ENCODE measurements at regions not wholly inside any gene's neighbourhood (a gene's known extent, or its start where the extent isn't known, plus 50 kb on each side); places are given as distances from the start of the nearest gene placed in this dataset.

DNA sequence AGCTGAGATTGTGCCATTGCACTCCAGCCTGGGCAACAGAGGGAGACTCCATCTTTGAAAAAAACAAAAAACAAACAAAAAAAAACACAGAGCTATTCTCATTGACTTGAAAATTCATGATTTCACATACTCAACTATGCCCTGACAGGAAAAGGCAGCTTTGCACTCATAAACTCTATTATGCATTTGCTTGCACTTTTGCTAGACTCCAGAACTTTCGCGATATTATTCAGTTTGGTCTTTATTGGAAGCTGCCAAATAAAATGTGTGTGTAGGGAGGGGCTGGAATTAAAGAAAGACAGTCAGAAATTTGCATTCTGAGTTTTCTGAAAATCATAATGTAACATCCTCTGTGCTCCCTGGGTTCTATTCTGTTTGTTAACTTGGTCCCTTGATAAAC is 635.1 kb upstream of the KLF12 start:
- H3K4me3 ChIP-seq (ENCODE audit: control insufficient read depth, low read depth, low read length) = no peak overlapping the region
- TF ChIP-seq, protein P1, sequence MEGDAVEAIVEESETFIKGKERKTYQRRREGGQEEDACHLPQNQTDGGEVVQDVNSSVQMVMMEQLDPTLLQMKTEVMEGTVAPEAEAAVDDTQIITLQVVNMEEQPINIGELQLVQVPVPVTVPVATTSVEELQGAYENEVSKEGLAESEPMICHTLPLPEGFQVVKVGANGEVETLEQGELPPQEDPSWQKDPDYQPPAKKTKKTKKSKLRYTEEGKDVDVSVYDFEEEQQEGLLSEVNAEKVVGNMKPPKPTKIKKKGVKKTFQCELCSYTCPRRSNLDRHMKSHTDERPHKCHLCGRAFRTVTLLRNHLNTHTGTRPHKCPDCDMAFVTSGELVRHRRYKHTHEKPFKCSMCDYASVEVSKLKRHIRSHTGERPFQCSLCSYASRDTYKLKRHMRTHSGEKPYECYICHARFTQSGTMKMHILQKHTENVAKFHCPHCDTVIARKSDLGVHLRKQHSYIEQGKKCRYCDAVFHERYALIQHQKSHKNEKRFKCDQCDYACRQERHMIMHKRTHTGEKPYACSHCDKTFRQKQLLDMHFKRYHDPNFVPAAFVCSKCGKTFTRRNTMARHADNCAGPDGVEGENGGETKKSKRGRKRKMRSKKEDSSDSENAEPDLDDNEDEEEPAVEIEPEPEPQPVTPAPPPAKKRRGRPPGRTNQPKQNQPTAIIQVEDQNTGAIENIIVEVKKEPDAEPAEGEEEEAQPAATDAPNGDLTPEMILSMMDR (IDR thresholded peaks at IDR 0.05; ENCODE audit: control insufficient read depth, insufficient read depth, low read depth, low read length, missing control alignments) = no peak
- no peak for DNase-seq (ENCODE audit: low read depth)

DNA sequence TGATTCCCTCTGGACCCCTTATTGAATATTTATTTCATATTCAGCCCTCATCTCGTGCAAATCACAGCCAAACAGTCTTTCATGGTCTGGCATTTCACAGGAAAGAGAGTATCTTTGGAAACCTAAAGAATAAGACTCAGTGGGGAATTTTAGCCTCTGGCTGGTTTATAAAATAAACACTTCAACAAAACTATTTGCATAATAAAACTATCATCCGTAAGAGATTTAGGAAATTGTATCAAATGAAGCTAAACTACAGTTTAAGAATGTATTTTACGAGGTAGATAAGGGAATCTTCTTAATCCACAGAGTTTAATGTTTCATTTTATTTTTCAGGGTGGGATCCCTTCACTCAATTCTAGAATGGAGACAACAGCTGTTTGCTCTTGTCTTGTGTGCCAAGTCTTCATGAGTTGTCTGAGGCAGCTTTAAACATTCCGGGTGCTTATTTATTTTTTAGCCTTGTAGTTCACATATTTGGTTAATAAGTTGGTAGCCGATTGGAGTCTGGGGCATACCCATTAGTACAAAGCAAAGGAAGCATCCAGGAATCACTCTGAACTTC is 634.4 kb upstream of the KLF12 start:
- DNase-seq (ENCODE audit: low read depth) = peak; percentile 71

DNA sequence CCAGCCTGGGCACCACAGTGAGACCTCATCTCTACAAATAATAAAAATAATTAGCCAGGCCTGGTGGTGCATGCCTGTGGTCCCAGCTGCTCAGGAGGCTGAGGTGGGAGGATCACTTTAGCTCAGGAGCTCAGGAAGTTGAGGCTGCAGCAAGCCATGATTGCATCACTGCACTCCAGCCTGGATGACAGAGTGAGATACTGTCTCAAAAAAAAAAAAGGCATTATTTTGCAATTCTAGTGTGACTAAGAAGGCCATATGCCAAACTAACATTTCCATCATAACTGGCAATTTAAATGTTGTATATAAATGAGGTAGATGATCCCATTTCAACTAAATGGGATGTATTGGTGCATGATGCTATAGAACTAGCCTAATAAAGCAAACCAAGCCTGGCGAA is 632.8 kb upstream of the KLF12 start:
- DNase-seq (ENCODE audit: low read depth) = peak; percentile 40
- TF ChIP-seq, protein P1 (IDR thresholded peaks at IDR 0.05; ENCODE audit: control insufficient read depth, insufficient read depth, low read depth, low read length, missing control alignments) = no peak
- no peak overlapping the region for H3K4me3 ChIP-seq (ENCODE audit: control insufficient read depth, low read depth, low read length)

More for the DNA sequence above, 634.4 kb upstream of the KLF12 start:
- TF ChIP-seq, protein P1 (IDR thresholded peaks at IDR 0.05; ENCODE audit: control insufficient read depth, insufficient read depth, low read depth, low read length, missing control alignments) = no peak
- H3K4me3 ChIP-seq (ENCODE audit: control insufficient read depth, low read depth, low read length) = no peak overlapping the region

DNA sequence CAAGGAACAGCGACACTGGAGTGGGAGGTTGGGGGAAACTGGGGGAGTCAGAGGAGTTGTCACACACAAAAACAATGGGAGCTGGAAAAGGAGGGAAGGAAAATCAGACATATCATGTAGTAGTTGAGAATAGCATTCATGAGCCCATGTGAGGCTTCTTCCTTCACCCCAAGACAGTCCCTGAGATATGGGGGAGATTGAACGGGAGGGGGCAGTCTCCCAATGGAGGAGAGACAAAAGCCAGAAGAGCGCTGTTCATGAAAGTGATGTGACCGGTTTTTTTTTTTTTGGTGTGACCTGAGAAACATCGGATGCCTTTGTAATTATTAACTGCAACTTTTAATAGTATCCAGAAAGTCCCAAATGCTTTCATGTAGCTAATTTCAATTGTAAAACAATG is 631.8 kb upstream of the KLF12 start:
- DNase-seq (ENCODE audit: low read depth) = no peak
- no peak overlapping the region for H3K4me3 ChIP-seq (ENCODE audit: control insufficient read depth, low read depth, low read length)
- TF ChIP-seq, protein P1 (IDR thresholded peaks at IDR 0.05; ENCODE audit: control insufficient read depth, insufficient read depth, low read depth, low read length, missing control alignments) = no peak

DNA sequence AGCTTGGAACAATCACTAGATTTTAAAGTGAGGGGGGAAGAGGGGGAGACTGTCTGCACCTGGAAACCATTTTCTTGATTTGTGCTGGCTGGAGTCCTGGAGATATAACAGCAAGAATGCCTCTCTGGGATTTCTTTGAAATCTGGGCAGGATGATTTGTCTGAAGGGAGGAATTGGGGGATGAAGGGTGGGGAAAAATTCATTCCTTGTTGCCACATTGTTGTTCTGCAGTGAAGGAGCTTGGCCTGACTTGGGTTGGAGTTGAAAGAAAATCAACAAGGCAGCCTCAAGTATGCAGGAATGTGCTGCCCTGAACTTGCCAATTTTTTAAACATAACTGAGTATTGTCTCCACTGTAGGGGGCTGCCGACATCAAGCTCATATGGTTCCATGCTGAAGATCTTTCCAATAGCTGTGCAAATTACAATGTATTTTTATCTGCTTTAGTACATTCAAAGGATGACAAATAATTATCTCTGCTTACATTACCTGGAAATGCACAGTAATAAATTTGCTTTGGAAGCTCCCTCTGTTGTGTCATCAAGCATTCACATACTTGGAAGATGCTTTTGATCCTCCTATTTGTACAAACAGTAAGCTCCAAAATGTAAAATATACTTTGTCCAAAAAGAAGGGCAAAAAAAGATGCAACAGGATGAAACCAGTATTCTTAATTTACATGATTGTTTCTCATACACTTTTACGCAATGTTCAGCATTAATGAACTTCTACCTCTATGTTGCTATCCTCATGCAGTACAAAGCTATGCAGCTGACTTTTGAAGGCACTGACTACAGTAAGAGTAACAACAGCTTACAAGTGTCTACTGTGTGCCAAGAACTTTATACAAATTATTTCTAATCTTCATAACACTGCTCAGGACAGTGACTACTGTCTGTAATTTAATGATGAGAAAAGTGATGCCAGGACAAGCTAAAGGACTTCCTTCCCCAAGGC is 627.9 kb upstream of the KLF12 start:
- TF ChIP-seq, protein P1 (IDR thresholded peaks at IDR 0.05; ENCODE audit: control insufficient read depth, insufficient read depth, low read depth, low read length, missing control alignments) = no peak
- peak; percentile 53 for DNase-seq (ENCODE audit: low read depth)
- no peak overlapping the region for H3K4me3 ChIP-seq (ENCODE audit: control insufficient read depth, low read depth, low read length)

DNA sequence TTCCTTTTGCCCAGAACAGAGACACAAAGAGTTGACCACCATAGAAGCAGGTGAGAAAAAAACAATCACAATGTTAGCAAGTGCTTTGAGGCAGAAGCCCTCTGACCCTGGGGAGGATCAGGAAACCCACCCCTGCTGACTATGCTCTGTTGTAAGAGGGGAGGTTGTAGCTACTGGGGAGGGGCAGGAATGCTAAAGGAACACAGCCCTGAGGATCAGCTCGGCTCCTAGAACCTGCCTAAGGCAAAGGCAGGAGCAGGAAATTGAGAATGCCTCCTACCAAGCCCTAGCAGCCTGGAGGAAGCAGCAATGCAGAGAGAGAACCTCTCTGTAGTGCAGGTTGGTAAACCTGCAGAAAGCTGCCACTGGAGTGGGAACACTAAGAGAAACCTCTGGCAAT is 624.0 kb upstream of the KLF12 start:
- DNase-seq (ENCODE audit: low read depth) = no peak
- H3K4me3 ChIP-seq (ENCODE audit: control insufficient read depth, low read depth, low read length) = no peak overlapping the region
- TF ChIP-seq, protein P1 (IDR thresholded peaks at IDR 0.05; ENCODE audit: control insufficient read depth, insufficient read depth, low read depth, low read length, missing control alignments) = no peak
